Heart right ventricle (tissue), 16 donors: ENCODE measurements at regions not wholly inside any gene's neighbourhood (a gene's known extent, or its start where the extent isn't known, plus 50 kb on each side); places are given as distances from the start of the nearest gene placed in this dataset.

Source experiments
- ATAC-seq, 8 donors: fragments of 200-7000 bp; cut with Tn5 transposase; one replicate each; pipeline ENCODE4 v1.9.1; 2020; ENCODE audit warnings: mild to moderate bottlenecking in 8 of 8, moderate library complexity in 8 of 8, moderate number of reproducible peaks in 1 of 8
- DNase-seq, 2 donors: peaks; one replicate each; pipeline ENCODE4 v3.0.0-alpha.2; 2020
- H3K27ac ChIP-seq, 10 donors: fragments of 200-600 bp; sonication (generic) in 2 of 10; one replicate each; pipeline versions ENCODE4 v1.5.0 to v1.8.0; 2020 to 2022; ENCODE audit warnings: mild to moderate bottlenecking in 3 of 10
- H3K27me3 ChIP-seq, 7 donors: fragments of 200-600 bp; one replicate each; pipeline ENCODE4 v1.8.0; 2021 to 2022; ENCODE audit warnings: mild to moderate bottlenecking in 2 of 7
- H3K36me3 ChIP-seq, 9 donors: fragments of 200-600 bp; sonication (generic) in 1 of 9; one replicate each; pipeline versions ENCODE4 v1.5.0 to v1.8.0; 2020 to 2022; ENCODE audit warnings: mild to moderate bottlenecking in 2 of 9
- H3K4me1 ChIP-seq, 9 donors: fragments of 200-600 bp; sonication (generic) in 1 of 9; one replicate each; pipeline versions ENCODE4 v1.5.0 to v1.8.0; 2020 to 2022; ENCODE audit warnings: mild to moderate bottlenecking in 4 of 9
- H3K4me3 ChIP-seq, 10 donors: fragments of 200-600 bp; sonication (generic) in 2 of 10; one replicate each; pipeline versions ENCODE4 v1.5.0 to v1.8.0; 2020 to 2022; ENCODE audit warnings: mild to moderate bottlenecking in 7 of 10, moderate library complexity in 2 of 10
- H3K9me3 ChIP-seq, 11 donors: fragments of 200-600 bp in 10 of 11; sonication (generic) in 2 of 11; one replicate each; pipeline versions ENCODE4 v1.5.0 to v1.8.0; 2013 to 2022; ENCODE audit warnings: mild to moderate bottlenecking in 2 of 11, control low read depth in 1 of 11, moderate library complexity in 1 of 11
- WGBS, 2 donors: extraction: QIAGEN DNeasy Blood & Tissue Kit; methylation state at CpG; one replicate each; pipeline ENCODE4 v1.1.7; 2013; ENCODE audit warnings: inconsistent platforms in 1 of 2; 5-methylcytosine and 5-hydroxymethylcytosine counted together
- intact Hi-C, 10 donors: fragments of 100-400 bp; cut with DNase I; formaldehyde crosslinking; loops; one replicate each; pipeline versions ENCODE4 v1.11.1 to v1.14.2; 2022
- TF ChIP-seq, protein P1 (sequence below), 9 donors: fragments of 200-600 bp; sonication (generic) in 2 of 9; IDR thresholded peaks; one replicate each; pipeline versions ENCODE4 v1.5.0 to v1.8.0; 2021 to 2022; ENCODE audit warnings: antibody characterized with exemption in 9 of 9, mild to moderate bottlenecking in 5 of 9, moderate library complexity in 1 of 9
- donor health status: Arrhythmogenic right ventricular cardiomyopathy.
- donor health status: ischemic (EF 13 %, LVEDD 7.1; RV severe dilation, severe dysfunction).
- donor health status: healthy with polysubstance abuse.
- donor health status: DM: no; HTN: yes; CAD: no.
- donor health status: DM: no; HTN: no; CAD: no.
- donor health status: ischemic (EF 25% LVEDD 6.9; RV normal size, moderate dysfunction).
- donor health status: ischemic (EF 25% LVEDD 5.7; RV mildly dilated, moderate dysfunction).
- donor health status: healthy.
- donor health status: DM: yes; HTN: yes; CAD: no.
- donor health status: Ischemic cardiomyopathy.
- donor health status: ischemic (EF 35%, LVEDD 5.7; RV mildly dilated, moderate dysfunction).
- donor health status: nonischemic (EF 11% LVEDD 7.7; RV severe dilation, severe dysfunction).
- donor health status: DM: yes; HTN: yes; CAD: no.
- donor health status: PGD.
- donor health status: ischemic (EF 29% LVEDD 5.4; RV normal size, mild dysfunction).
- donor health status: nonischemic (EF 23%, LVEDD 6.1; RV moderate dilation, normal function).

GRCh38 chr6:170152989-170153388, 137.9 kb downstream of the DLL1 start:
- TF ChIP-seq, protein P1, sequence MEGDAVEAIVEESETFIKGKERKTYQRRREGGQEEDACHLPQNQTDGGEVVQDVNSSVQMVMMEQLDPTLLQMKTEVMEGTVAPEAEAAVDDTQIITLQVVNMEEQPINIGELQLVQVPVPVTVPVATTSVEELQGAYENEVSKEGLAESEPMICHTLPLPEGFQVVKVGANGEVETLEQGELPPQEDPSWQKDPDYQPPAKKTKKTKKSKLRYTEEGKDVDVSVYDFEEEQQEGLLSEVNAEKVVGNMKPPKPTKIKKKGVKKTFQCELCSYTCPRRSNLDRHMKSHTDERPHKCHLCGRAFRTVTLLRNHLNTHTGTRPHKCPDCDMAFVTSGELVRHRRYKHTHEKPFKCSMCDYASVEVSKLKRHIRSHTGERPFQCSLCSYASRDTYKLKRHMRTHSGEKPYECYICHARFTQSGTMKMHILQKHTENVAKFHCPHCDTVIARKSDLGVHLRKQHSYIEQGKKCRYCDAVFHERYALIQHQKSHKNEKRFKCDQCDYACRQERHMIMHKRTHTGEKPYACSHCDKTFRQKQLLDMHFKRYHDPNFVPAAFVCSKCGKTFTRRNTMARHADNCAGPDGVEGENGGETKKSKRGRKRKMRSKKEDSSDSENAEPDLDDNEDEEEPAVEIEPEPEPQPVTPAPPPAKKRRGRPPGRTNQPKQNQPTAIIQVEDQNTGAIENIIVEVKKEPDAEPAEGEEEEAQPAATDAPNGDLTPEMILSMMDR (IDR thresholded peaks at IDR 0.05): no peak
- peak overlapping the region in 4 of 10 donors; percentile 5 to 33 (median 20) for H3K4me3 ChIP-seq
- peaks cover 0 to 26% (median 0%) of the 10 kb centered on the region in 7 donors for H3K27me3 ChIP-seq
- WGBS, 2 donors: 24 to 34% methylated on average over 13 of the region's 13 CpGs
- DNase-seq: no peak
- peak in 5 of 8 donors; percentile 13 to 48 (median 35) for ATAC-seq
- H3K36me3 ChIP-seq: no peaks in the 10 kb centered on the region
- peaks cover 5 to 40% (median 29%) of the 10 kb centered on the region in 9 donors for H3K4me1 ChIP-seq
- no peaks in the 10 kb centered on the region for H3K9me3 ChIP-seq
- H3K27ac ChIP-seq: peak overlapping the region; percentile 76 to 94 (median 85)
- intact Hi-C loops: loop anchor here in 2 of 10 donors (5.0 kb wide), 1 partner anchor 139 kb away; the partner anchor contains the start of gene DLL1 (in 2 of the 2)

DNA sequence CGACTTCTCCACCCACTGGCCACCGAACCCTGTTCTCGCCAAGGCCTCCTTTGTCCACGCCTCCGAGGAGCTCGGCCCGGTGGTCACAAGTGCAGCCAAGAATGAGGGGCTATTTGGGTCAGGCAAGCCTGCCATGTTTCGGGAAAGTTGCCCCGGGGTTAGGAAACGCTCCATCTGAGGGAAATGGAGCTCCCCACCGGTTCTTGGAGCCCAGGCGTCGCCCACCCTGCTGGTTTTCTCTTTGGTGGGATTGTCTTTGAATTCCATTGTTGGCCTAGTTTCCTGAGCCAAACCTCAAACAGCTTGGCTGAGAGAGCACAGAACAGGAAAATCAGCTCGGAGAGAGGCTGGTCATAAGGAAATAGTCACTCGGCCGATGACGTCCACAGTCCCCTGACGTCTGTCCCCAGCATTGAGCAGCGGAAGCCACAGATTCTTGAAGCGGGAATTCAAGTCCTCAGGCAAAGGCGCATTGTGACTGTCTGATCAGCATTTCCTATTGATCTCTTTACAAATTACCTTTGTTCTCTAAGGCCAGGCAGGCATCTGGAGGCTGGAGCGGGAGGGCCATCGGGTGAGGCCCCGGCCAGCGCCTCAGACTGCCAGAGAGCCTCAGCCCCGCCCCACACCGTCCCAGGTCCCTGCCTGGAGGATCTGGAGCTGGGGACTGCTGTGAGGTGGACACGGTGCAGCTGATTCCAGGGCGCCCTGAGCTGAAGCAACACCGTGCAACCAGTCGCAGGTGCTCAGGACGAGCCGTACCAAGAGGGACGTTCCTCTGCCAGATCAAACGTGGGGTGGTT, 138.6 kb downstream of the DLL1 start:
- H3K9me3 ChIP-seq: no peaks in the 10 kb centered on the region
- 56 to 63% methylated on average over 35 of the region's 35 CpGs for WGBS, 2 donors
- H3K4me3 ChIP-seq: peak overlapping the region in 6 of 10 donors; percentile 5 to 33 (median 24)
- H3K4me1 ChIP-seq: peaks cover 5 to 47% (median 35%) of the 10 kb centered on the region in 9 donors
- peak overlapping the region; percentile 76 to 94 (median 85) for H3K27ac ChIP-seq
- DNase-seq (peak in 1 of 2 donors; percentile 87), ATAC-seq (peak; percentile 64 to 94 (median 88))
- intact Hi-C loops: loop anchor here in 2 of 10 donors (5.0 kb wide), 1 partner anchor 140 kb away; the partner anchor contains the start of gene DLL1 (in 2 of the 2)
- peaks cover 0 to 33% (median 0%) of the 10 kb centered on the region in 7 donors for H3K27me3 ChIP-seq
- TF ChIP-seq, protein P1 (IDR thresholded peaks at IDR 0.05): no peak
- H3K36me3 ChIP-seq: no peaks in the 10 kb centered on the region

GRCh38 chr6:170151804-170152123, 139.1 kb downstream of the DLL1 start:
- Histone ChIP-seq H3K4me1 (peaks cover 5 to 52% (median 39%) of the 10 kb centered on the region in 9 donors), H3K27me3 (peaks cover 0 to 35% (median 0%) of the 10 kb centered on the region in 7 donors), H3K27ac (peak overlapping the region; percentile 76 to 94 (median 85)), H3K4me3 (peak overlapping the region in 4 of 10 donors; percentile 15 to 33 (median 25)), H3K9me3 (no peaks in the 10 kb centered on the region), H3K36me3 (no peaks in the 10 kb centered on the region)
- ATAC-seq (peak in 4 of 8 donors; percentile 4 to 59 (median 35)), DNase-seq (no peak)
- intact Hi-C loops: loop anchor here in 2 of 10 donors (5.0 kb wide), 1 partner anchor 141 kb away; the partner anchor contains the start of gene DLL1 (in 2 of the 2)
- TF ChIP-seq, protein P1 (IDR thresholded peaks at IDR 0.05): no peak
- 57 to 65% methylated on average over 12 of the region's 12 CpGs for WGBS, 2 donors

GRCh38 chr6:170151321-170151771, 139.5 kb downstream of the DLL1 start:
- TF ChIP-seq, protein P1 (IDR thresholded peaks at IDR 0.05): no peak
- Histone ChIP-seq H3K27ac (peak overlapping the region; percentile 76 to 94 (median 85)), H3K4me3 (no peak overlapping the region), H3K9me3 (no peaks in the 10 kb centered on the region), H3K4me1 (peaks cover 5 to 56% (median 39%) of the 10 kb centered on the region in 9 donors), H3K27me3 (peaks cover 0 to 35% (median 0%) of the 10 kb centered on the region in 7 donors), H3K36me3 (no peaks in the 10 kb centered on the region)
- WGBS, 2 donors: 63 to 74% methylated on average over 11 of the region's 11 CpGs
- intact Hi-C loops: loop anchor here in 2 of 10 donors (5.0 kb wide), 1 partner anchor 141 kb away; the partner anchor contains the start of gene DLL1 (in 2 of the 2)
- ATAC-seq: peak in 2 of 8 donors; percentile 9
- no peak for DNase-seq
